K562 (cell line): ENCODE measurements at regions not wholly inside any gene's neighbourhood (a gene's known extent, or its start where the extent isn't known, plus 50 kb on each side); places are given as distances from the start of the nearest gene placed in this dataset.

Experiments used
- CEBPB ChIP-seq: fragments of 450-650 bp; IDR thresholded peaks from 2 replicates; pipeline ENCODE4 v1.6.1; 2016; ENCODE audit warnings: missing genetic modification characterization, missing compliant biosample characterization
- DIDO1 ChIP-seq: fragments of 450-650 bp; IDR thresholded peaks from 2 replicates; pipeline ENCODE4 v1.6.1; 2016; ENCODE audit warnings: low read depth, missing biosample characterization, missing genetic modification characterization
- NCOA6 ChIP-seq: fragments of 450-650 bp; IDR thresholded peaks from 2 replicates; pipeline ENCODE4 v1.6.1; 2017; ENCODE audit warnings: mild to moderate bottlenecking
- NR4A1 ChIP-seq, 2 experiments: fragments of 250-450 bp in 1 of 2; fragments of 450-650 bp in 1 of 2; sonication (Bioruptor Pico) in 1 of 2; IDR thresholded peaks; 2 replicates each; pipeline versions ENCODE4 v1.4.0 to v1.6.1; 2016 to 2020; ENCODE audit warnings: mild to moderate bottlenecking in 2 of 2, missing compliant biosample characterization in 1 of 2, missing genetic modification characterization in 1 of 2, moderate library complexity in 1 of 2
- POLR2AphosphoS5 ChIP-seq: IDR thresholded peaks from 2 replicates; pipeline ENCODE4 v1.6.1; 2011; ENCODE audit warnings: mild to moderate bottlenecking, low read depth, low read length, moderate library complexity; ENCODE audit not compliant: control insufficient read depth, insufficient read depth
- SREBF2 ChIP-seq: sonication (generic); formaldehyde crosslinking; IDR thresholded peaks from 2 replicates; pipeline ENCODE4 v1.4.0; 2020; ENCODE audit warnings: mild to moderate bottlenecking, missing genetic modification reagents
- TF ChIP-seq, protein P1 (sequence below): sonication (generic); formaldehyde crosslinking; IDR thresholded peaks from 2 replicates; pipeline ENCODE4 v1.8.0; 2022; ENCODE audit warnings: missing genetic modification reagents, mild to moderate bottlenecking, borderline replicate concordance
- TF ChIP-seq, protein P2 (sequence below): fragments of 250-450 bp; sonication (Bioruptor Pico); IDR thresholded peaks from 2 replicates; pipeline ENCODE4 v1.5.0; 2021
- TF ChIP-seq, protein P3 (sequence below): sonication (generic); formaldehyde crosslinking; IDR thresholded peaks from 2 replicates; pipeline ENCODE4 v1.5.0; 2020; ENCODE audit warnings: missing genetic modification reagents

DNA sequence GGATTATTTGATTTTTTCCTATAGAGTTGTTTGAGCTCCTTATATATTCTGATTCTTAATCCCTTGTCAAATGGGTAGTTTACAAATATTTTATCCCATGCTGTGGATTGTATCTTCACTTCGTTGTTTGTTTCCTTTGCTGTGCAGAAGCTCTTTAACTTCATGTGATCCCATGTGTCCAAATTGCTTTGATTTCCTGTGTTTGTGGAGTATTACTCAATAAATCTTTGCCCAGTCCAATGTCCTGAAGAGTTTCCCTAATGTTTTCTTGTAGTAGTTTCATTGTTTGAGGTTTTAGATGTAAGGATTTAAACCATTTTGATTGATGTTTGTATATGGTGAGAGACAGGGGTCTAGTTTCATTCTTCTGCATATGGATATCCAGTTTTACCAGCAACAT, 143.7 kb upstream of the HTR1E start (continued):
- TF ChIP-seq, protein P1, sequence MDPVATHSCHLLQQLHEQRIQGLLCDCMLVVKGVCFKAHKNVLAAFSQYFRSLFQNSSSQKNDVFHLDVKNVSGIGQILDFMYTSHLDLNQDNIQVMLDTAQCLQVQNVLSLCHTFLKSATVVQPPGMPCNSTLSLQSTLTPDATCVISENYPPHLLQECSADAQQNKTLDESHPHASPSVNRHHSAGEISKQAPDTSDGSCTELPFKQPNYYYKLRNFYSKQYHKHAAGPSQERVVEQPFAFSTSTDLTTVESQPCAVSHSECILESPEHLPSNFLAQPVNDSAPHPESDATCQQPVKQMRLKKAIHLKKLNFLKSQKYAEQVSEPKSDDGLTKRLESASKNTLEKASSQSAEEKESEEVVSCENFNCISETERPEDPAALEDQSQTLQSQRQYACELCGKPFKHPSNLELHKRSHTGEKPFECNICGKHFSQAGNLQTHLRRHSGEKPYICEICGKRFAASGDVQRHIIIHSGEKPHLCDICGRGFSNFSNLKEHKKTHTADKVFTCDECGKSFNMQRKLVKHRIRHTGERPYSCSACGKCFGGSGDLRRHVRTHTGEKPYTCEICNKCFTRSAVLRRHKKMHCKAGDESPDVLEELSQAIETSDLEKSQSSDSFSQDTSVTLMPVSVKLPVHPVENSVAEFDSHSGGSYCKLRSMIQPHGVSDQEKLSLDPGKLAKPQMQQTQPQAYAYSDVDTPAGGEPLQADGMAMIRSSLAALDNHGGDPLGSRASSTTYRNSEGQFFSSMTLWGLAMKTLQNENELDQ (CRISPR knock-in tag) = no peak
- no peak for TF ChIP-seq CEBPB (tag)
- TF ChIP-seq, protein P2, sequence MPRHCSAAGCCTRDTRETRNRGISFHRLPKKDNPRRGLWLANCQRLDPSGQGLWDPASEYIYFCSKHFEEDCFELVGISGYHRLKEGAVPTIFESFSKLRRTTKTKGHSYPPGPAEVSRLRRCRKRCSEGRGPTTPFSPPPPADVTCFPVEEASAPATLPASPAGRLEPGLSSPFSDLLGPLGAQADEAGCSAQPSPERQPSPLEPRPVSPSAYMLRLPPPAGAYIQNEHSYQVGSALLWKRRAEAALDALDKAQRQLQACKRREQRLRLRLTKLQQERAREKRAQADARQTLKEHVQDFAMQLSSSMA (CRISPR knock-in tag) = no peak
- TF ChIP-seq, protein P3, sequence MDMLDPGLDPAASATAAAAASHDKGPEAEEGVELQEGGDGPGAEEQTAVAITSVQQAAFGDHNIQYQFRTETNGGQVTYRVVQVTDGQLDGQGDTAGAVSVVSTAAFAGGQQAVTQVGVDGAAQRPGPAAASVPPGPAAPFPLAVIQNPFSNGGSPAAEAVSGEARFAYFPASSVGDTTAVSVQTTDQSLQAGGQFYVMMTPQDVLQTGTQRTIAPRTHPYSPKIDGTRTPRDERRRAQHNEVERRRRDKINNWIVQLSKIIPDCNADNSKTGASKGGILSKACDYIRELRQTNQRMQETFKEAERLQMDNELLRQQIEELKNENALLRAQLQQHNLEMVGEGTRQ (CRISPR knock-in tag) = no peak
- no peak for TF ChIP-seq NR4A1 (CRISPR knock-in tag; IDR thresholded peaks at IDR 0.05)
- no peak for TF ChIP-seq NR4A1 (tag; IDR thresholded peaks at IDR 0.05)
- TF ChIP-seq DIDO1 (tag) = no peak
- TF ChIP-seq NCOA6 = no peak
- TF ChIP-seq POLR2AphosphoS5 = no peak
- TF ChIP-seq SREBF2 (CRISPR knock-in tag) = no peak
